ENCODE measurements at regions not wholly inside any gene's neighbourhood (a gene's known extent, or its start where the extent isn't known, plus 50 kb on each side); places are given as distances from the start of the nearest gene placed in this dataset.

- intact Hi-C loops (cut with DNase I) = no loop called here
- WGBS = 89% methylated on average over 5 of the region's 5 CpGs
- no peak for TF ChIP-seq EP300 (IDR thresholded peaks at IDR 0.05)
- no peak for TF ChIP-seq CTCF (IDR thresholded peaks at IDR 0.05)
- no peak for TF ChIP-seq POLR2A (IDR thresholded peaks at IDR 0.05; ENCODE audit: low read depth)
Observed at GRCh38 chr18:61953161-61953560, 60.4 kb upstream of the RNF152 start.

DNA sequence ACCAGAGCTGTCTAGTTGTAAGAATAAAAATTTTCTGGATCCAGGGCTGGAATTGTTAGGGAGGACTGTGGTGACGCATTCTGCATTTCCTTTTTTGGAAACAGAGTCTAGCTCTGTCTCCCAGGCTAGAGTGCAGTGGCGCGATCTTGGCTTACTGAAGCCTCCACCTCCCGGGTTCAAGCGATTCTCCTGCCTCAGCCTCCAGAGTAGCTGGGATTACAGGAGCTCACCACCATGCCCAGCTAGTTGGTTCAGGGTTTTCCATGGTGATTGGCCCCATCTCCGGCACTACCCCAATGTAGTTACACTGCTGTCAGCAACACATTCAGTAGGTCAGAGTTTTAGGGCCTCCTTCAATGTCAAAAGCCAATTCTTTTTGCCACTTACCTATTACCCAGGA, 58.6 kb upstream of the RNF152 start:
- peak; percentile 19 for DNase-seq (ENCODE audit: extremely low spot score)
- 89% methylated on average over 6 of the region's 6 CpGs for WGBS
- Histone ChIP-seq H3K36me3 (no peaks in the 10 kb centered on the region), H3K9me3 (no peaks in the 10 kb centered on the region), H3K27ac (replicated peaks in 1 of 4) (no peak overlapping the region), H3K4me1 (peaks cover 0 to 4% (median 0%) of the 10 kb centered on the region in 4 donors), H3K4me3 (no peak overlapping the region), H3K27me3 (no peaks in the 10 kb centered on the region)
- intact Hi-C loops (cut with DNase I) = no loop called here
- TF ChIP-seq EP300 (IDR thresholded peaks at IDR 0.05) = no peak
- no peak for TF ChIP-seq POLR2A (IDR thresholded peaks at IDR 0.05; ENCODE audit: low read depth)
- TF ChIP-seq POLR2AphosphoS5 (IDR thresholded peaks at IDR 0.05) = no peak
- no peak for TF ChIP-seq CTCF (IDR thresholded peaks at IDR 0.05)

More at GRCh38 chr18:61953161-61953560, 60.4 kb upstream of the RNF152 start:
- H3K36me3 ChIP-seq = no peaks in the 10 kb centered on the region
- H3K27me3 ChIP-seq = no peaks in the 10 kb centered on the region
- no peak overlapping the region for H3K27ac ChIP-seq (replicated peaks in 1 of 4)
- no peak overlapping the region for H3K4me3 ChIP-seq
- no peaks in the 10 kb centered on the region for H3K9me3 ChIP-seq
- DNase-seq (ENCODE audit: extremely low spot score) = no peak
- H3K4me1 ChIP-seq = peaks cover 0 to 4% (median 0%) of the 10 kb centered on the region in 4 donors

DNA sequence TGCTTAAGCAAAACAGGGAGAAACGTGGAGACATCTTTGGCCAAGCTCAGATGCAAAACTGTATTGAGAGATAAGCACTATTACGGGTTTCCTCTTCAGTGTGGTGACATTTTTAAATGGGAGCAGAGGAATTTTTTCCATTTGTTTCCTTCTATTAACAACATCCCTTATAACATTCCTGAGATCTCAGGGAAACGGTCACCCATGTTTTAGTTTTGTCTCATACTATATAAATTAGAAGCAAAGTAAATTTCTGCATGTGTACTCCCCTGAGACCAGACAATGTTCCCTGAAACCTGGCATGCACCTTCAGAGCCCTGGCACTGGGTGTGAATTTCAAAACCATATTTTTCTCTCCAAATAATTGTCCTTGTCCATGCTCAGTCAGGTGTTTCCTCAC, 57.6 kb upstream of the RNF152 start:
- WGBS = 63% methylated on average over 3 of the region's 3 CpGs

GRCh38 chr18:61949946-61950345, 57.1 kb upstream of the RNF152 start:
- H3K27ac ChIP-seq (replicated peaks in 1 of 4) = no peak overlapping the region
- 80% methylated on average over 10 of the region's 10 CpGs for WGBS
- no peaks in the 10 kb centered on the region for H3K27me3 ChIP-seq
- H3K4me1 ChIP-seq = peaks cover 0 to 4% (median 0%) of the 10 kb centered on the region in 4 donors
- peak; percentile 64 for DNase-seq (ENCODE audit: extremely low spot score)
- TF ChIP-seq CTCF (IDR thresholded peaks at IDR 0.05) = no peak
- no peak for TF ChIP-seq EP300 (IDR thresholded peaks at IDR 0.05)
- TF ChIP-seq POLR2A (IDR thresholded peaks at IDR 0.05; ENCODE audit: low read depth) = no peak
- no peak for TF ChIP-seq POLR2AphosphoS5 (IDR thresholded peaks at IDR 0.05)
- no peak overlapping the region for H3K4me3 ChIP-seq
- H3K9me3 ChIP-seq = no peaks in the 10 kb centered on the region
- intact Hi-C loops (cut with DNase I) = no loop called here
- H3K36me3 ChIP-seq = no peaks in the 10 kb centered on the region

More for the DNA sequence above, 57.6 kb upstream of the RNF152 start:
- peak; percentile 5 for DNase-seq (ENCODE audit: extremely low spot score)
- no peak overlapping the region for H3K4me3 ChIP-seq
- no peaks in the 10 kb centered on the region for H3K27me3 ChIP-seq
- no peaks in the 10 kb centered on the region for H3K9me3 ChIP-seq
- H3K4me1 ChIP-seq = peaks cover 0 to 4% (median 0%) of the 10 kb centered on the region in 4 donors
- H3K27ac ChIP-seq (replicated peaks in 1 of 4) = no peak overlapping the region
- intact Hi-C loops (cut with DNase I) = no loop called here
- TF ChIP-seq CTCF (IDR thresholded peaks at IDR 0.05) (no peak), POLR2A (IDR thresholded peaks at IDR 0.05; ENCODE audit: low read depth) (no peak)
- H3K36me3 ChIP-seq = no peaks in the 10 kb centered on the region

DNA sequence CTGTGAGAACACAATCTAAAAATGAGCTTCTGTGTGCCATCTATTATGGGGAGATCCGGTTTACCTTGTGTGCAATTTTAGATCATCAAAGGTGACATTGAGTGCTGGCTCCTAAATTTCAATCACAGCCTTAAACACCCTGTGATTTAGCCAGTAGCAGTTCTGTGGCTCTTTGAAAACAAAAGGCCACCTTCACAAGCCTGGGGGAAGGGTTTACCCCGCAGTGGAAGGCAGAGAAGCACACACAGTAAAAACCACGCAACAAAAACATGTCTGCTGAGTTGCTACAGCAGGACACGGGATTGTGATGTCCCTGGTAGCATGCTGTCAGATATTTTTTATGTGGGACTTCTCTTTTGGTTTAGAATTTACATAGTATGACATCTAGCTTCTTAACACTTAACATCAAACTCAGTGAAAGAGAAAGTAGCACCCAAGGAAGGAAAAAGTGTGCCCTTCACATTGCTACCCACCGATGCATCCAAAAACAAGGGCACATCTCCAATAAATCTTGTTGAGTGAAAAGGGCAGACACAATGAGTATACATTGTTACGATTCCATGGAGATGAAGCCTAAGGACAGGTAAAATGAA, 56.1 kb upstream of the RNF152 start:
- Histone ChIP-seq H3K4me1 (peaks cover 0 to 4% (median 0%) of the 10 kb centered on the region in 4 donors), H3K36me3 (no peaks in the 10 kb centered on the region), H3K27me3 (no peaks in the 10 kb centered on the region), H3K4me3 (no peak overlapping the region), H3K27ac (replicated peaks in 1 of 4) (no peak overlapping the region), H3K9me3 (no peaks in the 10 kb centered on the region)
- intact Hi-C loops (cut with DNase I) = no loop called here
- DNase-seq (ENCODE audit: extremely low spot score) = peak; percentile 57
- no peak for TF ChIP-seq POLR2AphosphoS5 (IDR thresholded peaks at IDR 0.05)
- TF ChIP-seq EP300 (IDR thresholded peaks at IDR 0.05) = no peak
- no peak for TF ChIP-seq CTCF (IDR thresholded peaks at IDR 0.05)
- no peak for TF ChIP-seq POLR2A (IDR thresholded peaks at IDR 0.05; ENCODE audit: low read depth)
- WGBS = 80% methylated on average over 6 of the region's 6 CpGs

Measured in esophagus muscularis mucosa (tissue), 4 donors.